H1 (cell line): ENCODE measurements at regions not wholly inside any gene's neighbourhood (a gene's known extent, or its start where the extent isn't known, plus 50 kb on each side); places are given as distances from the start of the nearest gene placed in this dataset.

Source experiments
- CTCF ChIA-PET: fragments of 300-600 bp; sonication (Branson Sonifier 250); formaldehyde crosslinking; loops from one replicate; lab custom pipeline; 2021; ENCODE audit not compliant: partially characterized antibody; lab: Charles Lee
- POLR2A ChIA-PET: fragments of 300-600 bp; sonication (Branson Sonifier 250); formaldehyde crosslinking; loops from one replicate; lab custom pipeline; 2021; ENCODE audit warnings: inconsistent platforms; ENCODE audit not compliant: partially characterized antibody; lab: Charles Lee
- DNase-seq, 2 experiments: peaks; one replicate each; pipeline versions ENCODE4 v3.0.0 to v3.0.0-alpha.2; 2010 to 2022; ENCODE audit warnings: low spot score in 2 of 2, low read depth in 1 of 2, mixed read lengths in 1 of 2
- FAIRE-seq: peaks from 2 replicates; lab custom pipeline; 2011; peaks lifted over from hg19 to GRCh38; lab: Jason Lieb, UNC
- H2AFZ ChIP-seq: 2 replicates; pipeline ENCODE4 v1.8.1; 2012; ENCODE audit warnings: low read length, inconsistent platforms
- H2AK5ac ChIP-seq: 2 replicates; pipeline ENCODE4 v1.6.1; 2013; ENCODE audit warnings: low read depth, low read length
- H2BK120ac ChIP-seq: replicated peaks from 2 replicates; pipeline ENCODE3; 2013; ENCODE audit warnings: low read depth, low read length, inconsistent platforms
- H2BK12ac ChIP-seq: 2 replicates; pipeline ENCODE4 v1.6.1; 2013; ENCODE audit warnings: low read depth, low read length
- H2BK15ac ChIP-seq: 2 replicates; pipeline ENCODE4 v1.6.1; 2013; ENCODE audit warnings: low read length
- H2BK20ac ChIP-seq: 2 replicates; pipeline ENCODE4 v1.6.1; 2013; ENCODE audit warnings: low read length
- H2BK5ac ChIP-seq: 2 replicates; pipeline ENCODE4 v1.6.1; 2013; ENCODE audit warnings: low read depth, low read length
- H3K14ac ChIP-seq: 2 replicates; pipeline ENCODE4 v1.6.1; 2013; ENCODE audit warnings: inconsistent platforms; ENCODE audit not compliant: insufficient read length
- H3K18ac ChIP-seq: 2 replicates; pipeline ENCODE4 v1.6.1; 2013; ENCODE audit warnings: low read length; ENCODE audit errors: extremely low read depth
- H3K23ac ChIP-seq: 2 replicates; pipeline ENCODE4 v1.6.1; 2013; ENCODE audit warnings: inconsistent platforms; ENCODE audit not compliant: insufficient read length
- H3K23me2 ChIP-seq: 2 replicates; pipeline ENCODE4 v1.6.1; 2013; ENCODE audit warnings: low read depth, low read length
- H3K27ac ChIP-seq: 2 replicates; pipeline ENCODE4 v1.6.1; 2011; ENCODE audit warnings: low read depth, low read length, inconsistent platforms
- H3K27me3 ChIP-seq, 4 experiments: replicated peaks in 1 of 4; 1 replicate in 1 of 4; 2 replicates in 3 of 4; pipeline versions ENCODE4 v1.6.1 to v1.8.1; 2011 to 2013; ENCODE audit warnings: low read length in 3 of 4, mild to moderate bottlenecking in 3 of 4, inconsistent platforms in 2 of 4, mixed read lengths in 2 of 4, moderate library complexity in 1 of 4; ENCODE audit not compliant: control insufficient read depth in 3 of 4, insufficient read depth in 3 of 4; ENCODE audit errors: extremely low read depth in 1 of 4
- H3K36me3 ChIP-seq, 4 experiments: 2 replicates each; pipeline versions ENCODE4 v1.6.1 to v1.8.1; 2011 to 2013; ENCODE audit warnings: mild to moderate bottlenecking in 4 of 4, low read length in 3 of 4, moderate library complexity in 2 of 4, control low read depth in 1 of 4, inconsistent platforms in 1 of 4; ENCODE audit not compliant: insufficient read depth in 4 of 4, control insufficient read depth in 2 of 4
- H3K4ac ChIP-seq: replicated peaks from 2 replicates; pipeline ENCODE3; 2013; ENCODE audit warnings: low read length, low read depth, mixed read lengths, inconsistent platforms; ENCODE audit not compliant: insufficient read length
- H3K4me1 ChIP-seq, 4 experiments: replicated peaks in 1 of 4; 1 replicate in 1 of 4; 2 replicates in 3 of 4; pipeline versions ENCODE4 v1.6.1 to v1.8.1; 2011 to 2013; ENCODE audit warnings: low read length in 3 of 4, inconsistent platforms in 2 of 4, mixed read lengths in 1 of 4; ENCODE audit not compliant: insufficient read depth in 4 of 4, control insufficient read depth in 3 of 4
- H3K4me2 ChIP-seq, 2 experiments: 2 replicates each; pipeline versions ENCODE4 v1.6.1 to v1.8.1; 2011 to 2013; ENCODE audit warnings: low read depth in 2 of 2, low read length in 2 of 2, control low read depth in 1 of 2, inconsistent platforms in 1 of 2, mild to moderate bottlenecking in 1 of 2; ENCODE audit not compliant: insufficient read depth in 1 of 2
- H3K4me3 ChIP-seq, 4 experiments: fragments of 200-600, 300-600 bp in 1 of 4; sonication (generic), shearing (Covaris generic), sonication (Bioruptor Twin) in 1 of 4; 2 replicates each; pipeline versions ENCODE4 v1.5.1 to v1.8.1; 2011 to 2016; ENCODE audit warnings: low read length in 4 of 4, low read depth in 3 of 4, control low read depth in 2 of 4, inconsistent platforms in 2 of 4, mild to moderate bottlenecking in 2 of 4, mixed read lengths in 1 of 4, moderate library complexity in 1 of 4; ENCODE audit not compliant: insufficient read depth in 2 of 4; ENCODE audit errors: extremely low read depth in 1 of 4
- H3K56ac ChIP-seq: replicated peaks from 2 replicates; pipeline ENCODE3; 2013; ENCODE audit warnings: low read depth, mild to moderate bottlenecking, mixed read lengths, low read length, inconsistent platforms; ENCODE audit not compliant: insufficient read length
- H3K79me1 ChIP-seq: 2 replicates; pipeline ENCODE4 v1.6.1; 2013; ENCODE audit warnings: low read depth, low read length, control low read depth
- H3K79me2 ChIP-seq, 2 experiments: 2 replicates each; pipeline versions ENCODE4 v1.6.1 to v1.8.1; 2012 to 2013; ENCODE audit warnings: low read length in 2 of 2, mild to moderate bottlenecking in 2 of 2, inconsistent platforms in 1 of 2; ENCODE audit not compliant: insufficient read depth in 2 of 2, control insufficient read depth in 1 of 2
- H3K9ac ChIP-seq, 4 experiments: replicated peaks in 1 of 4; 1 replicate in 1 of 4; 2 replicates in 3 of 4; pipeline versions ENCODE4 v1.6.1 to v1.8.1; 2011 to 2013; ENCODE audit warnings: low read depth in 3 of 4, low read length in 3 of 4, control low read depth in 2 of 4, mild to moderate bottlenecking in 2 of 4, moderate library complexity in 2 of 4, inconsistent platforms in 1 of 4; ENCODE audit errors: extremely low read depth in 1 of 4
- H3K9me3 ChIP-seq, 2 experiments: 2 replicates each; pipeline versions ENCODE4 v1.6.1 to v1.8.1; 2012 to 2013; ENCODE audit warnings: mild to moderate bottlenecking in 2 of 2, moderate library complexity in 2 of 2, control low read depth in 1 of 2, inconsistent platforms in 1 of 2, low read depth in 1 of 2, low read length in 1 of 2, mixed read lengths in 1 of 2; ENCODE audit not compliant: insufficient read depth in 2 of 2
- H4K20me1 ChIP-seq, 2 experiments: replicated peaks in 1 of 2; 2 replicates each; pipeline versions ENCODE3 to v1.8.1; 2011 to 2013; ENCODE audit warnings: inconsistent platforms in 2 of 2, low read length in 2 of 2, mild to moderate bottlenecking in 1 of 2; ENCODE audit not compliant: insufficient read depth in 2 of 2, control insufficient read depth in 1 of 2
- H4K5ac ChIP-seq: 2 replicates; pipeline ENCODE4 v1.6.1; 2013; ENCODE audit warnings: low read length, low read depth, mixed read lengths, inconsistent platforms; ENCODE audit not compliant: insufficient read length
- H4K8ac ChIP-seq: 2 replicates; pipeline ENCODE4 v1.8.0; 2013; ENCODE audit warnings: mild to moderate bottlenecking, moderate library complexity, low read length, inconsistent platforms; ENCODE audit not compliant: insufficient read depth; ENCODE audit errors: extremely low read depth
- H4K91ac ChIP-seq: replicated peaks from 2 replicates; pipeline ENCODE3; 2013; ENCODE audit warnings: low read length, mixed read lengths, inconsistent platforms; ENCODE audit not compliant: insufficient read length
- ATF3 ChIP-seq: IDR thresholded peaks from 2 replicates; pipeline ENCODE4 v1.6.1; 2011; ENCODE audit warnings: low read depth, mild to moderate bottlenecking, low read length; ENCODE audit not compliant: insufficient read depth
- CHD2 ChIP-seq: IDR thresholded peaks from 2 replicates; pipeline ENCODE4 v1.6.1; 2012; ENCODE audit warnings: low read length, improper control_type of control experiment
- EZH2 ChIP-seq: fragments of 200-600 bp; sonication (generic); IDR thresholded peaks from 2 replicates; pipeline ENCODE4 v1.7.1; 2012; ENCODE audit warnings: low read depth, mild to moderate bottlenecking, moderate library complexity, low read length, inconsistent platforms; ENCODE audit not compliant: severe bottlenecking
- HDAC2 ChIP-seq, 2 experiments: fragments of 300-600 bp in 1 of 2; sonication (generic) in 1 of 2; IDR thresholded peaks; 2 replicates each; pipeline ENCODE4 v1.6.1; 2011 to 2012; ENCODE audit warnings: low read depth in 2 of 2, low read length in 2 of 2, mild to moderate bottlenecking in 2 of 2, moderate library complexity in 2 of 2, borderline replicate concordance in 1 of 2, inconsistent platforms in 1 of 2
- HDAC6 ChIP-seq: IDR thresholded peaks from one replicate; pipeline ENCODE4 v1.7.1; 2012; ENCODE audit warnings: low read depth, mild to moderate bottlenecking, inconsistent platforms, low read length, moderate library complexity
- RFX5 ChIP-seq: IDR thresholded peaks from 2 replicates; pipeline ENCODE4 v1.6.1; 2011; ENCODE audit warnings: low read depth, low read length, improper control_type of control experiment, borderline replicate concordance
- SIN3A ChIP-seq, 2 experiments: IDR thresholded peaks in 1 of 2; conservative IDR thresholded peaks in 1 of 2; 2 replicates each; pipeline ENCODE4 v1.6.1; 2011 to 2012; ENCODE audit warnings: low read length in 2 of 2, improper control_type of control experiment in 1 of 2, low read depth in 1 of 2, mild to moderate bottlenecking in 1 of 2
- SP4 ChIP-seq: IDR thresholded peaks from 2 replicates; pipeline ENCODE4 v1.6.1; 2012; ENCODE audit warnings: low read length, inconsistent platforms
- WGBS, 2 experiments: shearing (Covaris generic) in 1 of 2; methylation state at CpG; one replicate each; pipeline versions ENCODE4 v1.1.6 to v1.1.7; 2013 to 2015; ENCODE audit warnings: low lambda C conversion rate in 2 of 2, mixed read lengths in 2 of 2, inconsistent platforms in 1 of 2, low coverage in 1 of 2, missing lambda C conversion rate in 1 of 2; ENCODE audit not compliant: insufficient replicate concordance in 2 of 2, insufficient coverage in 1 of 2, insufficient read length in 1 of 2; ENCODE audit errors: extremely low coverage in 1 of 2, missing lambda C conversion rate in 1 of 2; 5-methylcytosine and 5-hydroxymethylcytosine counted together
- TF ChIP-seq, protein P1 (sequence below): IDR thresholded peaks from 2 replicates; pipeline ENCODE4 v1.6.1; 2012; ENCODE audit warnings: low read length, inconsistent platforms

DNA sequence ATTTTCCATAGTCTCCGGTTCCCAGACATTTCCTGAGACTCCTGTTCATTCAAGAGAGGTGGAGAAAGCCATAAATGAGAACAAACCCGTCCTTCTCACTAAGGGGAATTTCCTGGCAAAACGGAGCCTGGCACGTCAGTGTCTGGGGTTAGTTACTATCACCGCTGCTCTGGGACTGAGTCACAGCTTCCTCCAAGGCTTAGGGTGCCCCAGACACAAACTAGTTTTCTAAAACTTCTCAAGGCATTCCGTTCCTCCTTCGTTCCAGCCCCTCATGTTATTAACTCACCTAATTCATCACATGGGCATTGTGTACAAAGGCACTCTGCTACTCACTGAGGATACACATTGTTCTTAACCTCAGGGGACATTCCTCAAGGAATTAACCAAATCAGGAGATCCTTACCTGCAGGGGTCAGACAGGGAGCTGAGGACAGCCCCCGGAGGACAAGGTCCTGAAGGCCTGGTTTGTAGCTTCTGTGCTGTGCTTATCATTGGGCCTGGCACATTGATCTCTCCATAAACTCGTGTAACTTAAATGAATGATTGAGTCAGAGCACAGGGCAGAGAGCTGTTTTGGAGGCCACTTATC lies 103.0 kb upstream of the KLF6 start:
- H3K23ac ChIP-seq: no peak overlapping the region
- H2BK5ac ChIP-seq: peak overlapping the region; percentile 67
- peak overlapping the region; percentile 66; the same call in 1 of the 2 replicates for H2BK20ac ChIP-seq
- POLR2A ChIA-PET: interaction anchor here (0.9 to 1.8 kb wide), 5 partner anchors 11 to 113 kb away, joined by 3 to 9 read pairs (median 3); partner anchors contain the start of gene KLF6
- no peaks in the 10 kb centered on the region for H3K79me1 ChIP-seq
- no peak overlapping the region; the same call in 1 of the 2 replicates for H2AK5ac ChIP-seq
- no peak overlapping the region for H2AFZ ChIP-seq
- no peak overlapping the region for H3K14ac ChIP-seq
- H3K9ac ChIP-seq: 0 out of 7 replicates have a peak overlapping the region, but pooled peaks of 1 of the 4 experiments have one; percentile 26
- no peak overlapping the region for H3K56ac ChIP-seq
- H3K18ac ChIP-seq: peak overlapping the region; percentile 79; the same call in 1 of the 2 replicates
- no peak overlapping the region for H4K5ac ChIP-seq
- no peaks in the 10 kb centered on the region for H3K23me2 ChIP-seq
- no peaks in the 10 kb centered on the region for H3K27me3 ChIP-seq
- DNase-seq (peak in 1 of 2 experiments; percentile 65), FAIRE-seq (peak; percentile 81)
- no peaks in the 10 kb centered on the region for H3K9me3 ChIP-seq
- peak overlapping the region; percentile 69 for H3K27ac ChIP-seq
- H4K8ac ChIP-seq: no peak overlapping the region
- H3K79me2 ChIP-seq: no peaks in the 10 kb centered on the region
- H3K4me1 ChIP-seq: peaks cover 0 to 24% (median 10%) of the 10 kb centered on the region in 4 experiments; a peak in 5 of 7 replicates
- no peaks in the 10 kb centered on the region for H4K20me1 ChIP-seq
- 0 out of 2 replicates have a peak overlapping the region, but pooled peaks have one; percentile 10 for H2BK15ac ChIP-seq
- H3K4ac ChIP-seq: no peak overlapping the region
- peak overlapping the region; percentile 18 for H2BK120ac ChIP-seq
- H4K91ac ChIP-seq: no peak overlapping the region
- peak overlapping the region; percentile 95; the same call in 1 of the 2 replicates for H2BK12ac ChIP-seq
- H3K4me3 ChIP-seq: peak overlapping the region in 1 of 4 experiments; percentile 19; a peak in 1 of 8 replicates
- H3K4me2 ChIP-seq: peak overlapping the region; percentile 16 to 56; a peak in 3 of 4 replicates
- CTCF ChIA-PET: interaction anchor here (0.6 to 1.3 kb wide), 3 partner anchors 9 to 712 kb away, joined by 3 read pairs; no protein-coding TSS in a partner anchor
- no peaks in the 10 kb centered on the region for H3K36me3 ChIP-seq
- 38% methylated on average over 9 of the region's 9 CpGs; no CpG with 5 or more reads in 1 of the 2 experiments for WGBS, 2 experiments
- TF ChIP-seq SIN3A (conservative IDR thresholded peaks at IDR 0.05 in 1 of 2, IDR thresholded peaks at IDR 0.05 in 1 of 2; ENCODE audit: low read depth in 1 of 2, low read length in 2 of 2): no peak
- no peak for TF ChIP-seq HDAC6
- TF ChIP-seq HDAC2 (IDR thresholded peaks at IDR 0.05; ENCODE audit: borderline replicate concordance in 1 of 2, low read depth in 2 of 2, low read length in 2 of 2): peak in 1 of 2 experiments; percentile 90; a peak in 1 of 4 replicates
- TF ChIP-seq SP4: 0 out of 2 replicates have a peak, but pooled peaks have one; percentile 63
- no peak for TF ChIP-seq ATF3
- TF ChIP-seq, protein P1, sequence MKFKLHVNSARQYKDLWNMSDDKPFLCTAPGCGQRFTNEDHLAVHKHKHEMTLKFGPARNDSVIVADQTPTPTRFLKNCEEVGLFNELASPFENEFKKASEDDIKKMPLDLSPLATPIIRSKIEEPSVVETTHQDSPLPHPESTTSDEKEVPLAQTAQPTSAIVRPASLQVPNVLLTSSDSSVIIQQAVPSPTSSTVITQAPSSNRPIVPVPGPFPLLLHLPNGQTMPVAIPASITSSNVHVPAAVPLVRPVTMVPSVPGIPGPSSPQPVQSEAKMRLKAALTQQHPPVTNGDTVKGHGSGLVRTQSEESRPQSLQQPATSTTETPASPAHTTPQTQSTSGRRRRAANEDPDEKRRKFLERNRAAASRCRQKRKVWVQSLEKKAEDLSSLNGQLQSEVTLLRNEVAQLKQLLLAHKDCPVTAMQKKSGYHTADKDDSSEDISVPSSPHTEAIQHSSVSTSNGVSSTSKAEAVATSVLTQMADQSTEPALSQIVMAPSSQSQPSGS: no peak
- TF ChIP-seq CHD2: no peak
- TF ChIP-seq RFX5: no peak
- TF ChIP-seq EZH2: no peak
